ENCODE measurements at regions not wholly inside any gene's neighbourhood (a gene's known extent, or its start where the extent isn't known, plus 50 kb on each side); places are given as distances from the start of the nearest gene placed in this dataset.

DNA sequence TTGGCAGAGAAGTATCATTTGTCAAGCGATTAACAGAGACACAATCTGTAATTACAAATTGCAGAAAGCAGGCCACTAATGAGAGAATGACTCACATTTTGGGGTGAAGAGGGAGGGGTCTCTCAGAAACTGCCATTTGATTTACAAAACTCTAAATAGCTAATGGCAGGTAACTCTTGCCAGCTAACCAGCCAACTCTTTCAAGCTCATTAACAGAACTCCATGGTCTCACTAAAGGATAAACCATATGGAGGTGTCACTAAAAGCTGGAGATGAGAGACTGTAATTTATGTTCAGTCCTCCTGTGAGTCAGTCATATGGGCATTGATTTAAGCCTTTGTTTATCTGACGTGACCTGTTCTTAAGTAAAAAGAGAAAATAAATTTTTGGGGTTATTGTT, 336.4 kb downstream of the FOXG1 start:
- H3K27me3 Mint-ChIP-seq (ENCODE audit: low read depth) = no peaks in the 10 kb centered on the region
- no peaks in the 10 kb centered on the region for H3K4me1 Mint-ChIP-seq (ENCODE audit: low read depth)
- H3K4me3 Mint-ChIP-seq = no peak overlapping the region
- DNase-seq (no peak), ATAC-seq (replicated peaks in 1 of 2) (no peak)
- H3K27ac Mint-ChIP-seq = no peak overlapping the region
- peaks cover 8 to 9% of the 10 kb centered on the region in 2 donors for H3K9me3 Mint-ChIP-seq
- peaks cover 0 to 2% of the 10 kb centered on the region in 2 donors for H3K36me3 Mint-ChIP-seq (ENCODE audit: insufficient read depth in 2 of 2)

DNA sequence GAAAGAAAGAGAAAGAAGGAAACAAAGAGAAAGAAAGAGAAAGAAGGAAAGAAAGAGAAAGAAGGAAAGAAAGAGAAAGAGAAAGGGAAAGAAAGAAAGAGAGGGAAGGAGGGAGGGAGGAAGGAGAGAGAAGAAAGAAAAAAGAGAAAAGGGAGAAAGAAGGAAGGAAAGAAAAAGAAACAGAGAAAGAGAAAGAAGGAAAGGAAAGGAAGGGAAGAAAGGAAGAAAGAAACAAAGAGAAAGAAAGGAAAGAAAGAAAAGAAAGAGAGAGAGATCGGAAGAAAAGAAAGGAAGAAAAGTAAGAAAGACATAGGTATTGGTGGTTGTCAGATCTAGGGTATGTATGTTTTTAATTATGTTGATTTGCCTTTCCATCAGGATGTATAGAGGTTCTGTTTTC, 342.3 kb downstream of the FOXG1 start:
- H3K27me3 Mint-ChIP-seq (ENCODE audit: low read depth) = no peaks in the 10 kb centered on the region
- DNase-seq (no peak), ATAC-seq (replicated peaks in 1 of 2) (no peak)
- no peak overlapping the region for H3K27ac Mint-ChIP-seq
- H3K36me3 Mint-ChIP-seq (ENCODE audit: insufficient read depth in 2 of 2) = peaks cover 0 to 2% of the 10 kb centered on the region in 2 donors
- no peak overlapping the region for H3K4me3 Mint-ChIP-seq
- H3K9me3 Mint-ChIP-seq = peaks cover 9 to 17% of the 10 kb centered on the region in 2 donors
- no peaks in the 10 kb centered on the region for H3K4me1 Mint-ChIP-seq (ENCODE audit: low read depth)

DNA sequence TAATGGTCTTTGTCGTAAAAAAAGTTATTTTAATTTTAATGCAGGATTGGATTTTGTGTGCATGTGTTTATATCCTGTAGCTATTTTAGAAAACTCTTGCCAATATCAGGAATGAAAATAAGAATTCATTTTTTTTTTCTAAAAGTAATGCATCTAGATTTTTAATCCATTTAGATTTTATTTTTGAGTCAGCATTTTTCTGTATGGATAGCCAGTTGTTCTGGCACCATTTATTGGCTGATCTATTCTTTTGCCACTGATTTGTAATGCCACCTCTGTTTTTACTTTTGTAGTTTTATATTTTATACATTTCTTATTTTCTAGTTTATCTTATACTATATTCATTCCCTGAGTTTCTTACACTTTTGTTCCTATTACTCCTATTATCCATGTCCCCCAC, 343.0 kb downstream of the FOXG1 start:
- no peak for ATAC-seq (replicated peaks in 1 of 2)
- peaks cover 8 to 17% of the 10 kb centered on the region in 2 donors for H3K9me3 Mint-ChIP-seq

DNA sequence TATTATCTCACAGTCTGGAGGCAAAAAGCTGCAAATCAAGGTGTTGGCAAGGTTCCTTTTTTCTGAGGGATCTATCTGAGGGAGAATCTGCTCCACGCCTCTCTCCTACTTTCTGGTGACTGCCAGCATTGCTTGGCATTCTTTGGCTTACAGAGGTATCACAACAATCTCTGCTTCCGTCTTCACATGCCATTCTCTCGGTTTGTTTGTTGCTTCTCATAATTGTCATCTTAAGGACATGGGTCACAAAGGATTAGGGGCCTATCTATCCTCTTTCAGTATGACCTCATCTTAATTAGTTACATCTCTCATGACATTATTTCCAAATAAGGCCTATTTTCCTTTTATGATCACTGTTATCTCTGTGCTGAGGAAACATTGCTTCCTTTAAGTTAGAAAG, 345.0 kb downstream of the FOXG1 start:
- H3K9me3 Mint-ChIP-seq = peaks cover 5 to 13% of the 10 kb centered on the region in 2 donors
- H3K4me3 Mint-ChIP-seq = no peak overlapping the region
- no peak for DNase-seq
- no peak for ATAC-seq (replicated peaks in 1 of 2)
- peaks cover 0 to 2% of the 10 kb centered on the region in 2 donors for H3K36me3 Mint-ChIP-seq (ENCODE audit: insufficient read depth in 2 of 2)
- no peaks in the 10 kb centered on the region for H3K27me3 Mint-ChIP-seq (ENCODE audit: low read depth)
- no peaks in the 10 kb centered on the region for H3K4me1 Mint-ChIP-seq (ENCODE audit: low read depth)
- no peak overlapping the region for H3K27ac Mint-ChIP-seq

More for the DNA sequence above, 343.0 kb downstream of the FOXG1 start:
- H3K4me1 Mint-ChIP-seq (ENCODE audit: low read depth) = no peaks in the 10 kb centered on the region
- no peak for DNase-seq
- H3K4me3 Mint-ChIP-seq = no peak overlapping the region
- no peaks in the 10 kb centered on the region for H3K27me3 Mint-ChIP-seq (ENCODE audit: low read depth)
- H3K36me3 Mint-ChIP-seq (ENCODE audit: insufficient read depth in 2 of 2) = peaks cover 0 to 2% of the 10 kb centered on the region in 2 donors
- no peak overlapping the region for H3K27ac Mint-ChIP-seq

DNA sequence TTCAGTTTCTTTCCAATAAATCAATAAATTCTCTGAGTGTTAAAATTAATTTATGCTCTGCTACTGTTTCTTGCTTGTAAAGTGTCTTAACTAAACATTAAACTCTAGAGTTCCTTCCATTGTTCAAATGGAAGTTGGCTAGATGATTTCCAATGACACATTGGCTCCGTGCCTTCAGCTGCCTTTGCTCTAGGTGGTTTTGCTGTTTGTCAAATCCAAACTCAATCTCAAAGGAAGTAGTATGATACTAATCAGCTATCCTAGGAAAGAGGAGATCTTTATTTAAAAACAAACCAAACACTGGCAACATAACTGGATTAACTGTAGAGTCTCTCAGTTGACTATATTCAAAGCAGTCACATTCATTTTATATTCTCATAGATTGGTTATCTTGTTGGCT, 356.4 kb downstream of the FOXG1 start:
- ATAC-seq (replicated peaks in 1 of 2) (no peak), DNase-seq (no peak)
- Mint-ChIP-seq H3K4me1 (ENCODE audit: low read depth) (no peaks in the 10 kb centered on the region), H3K27me3 (ENCODE audit: low read depth) (no peaks in the 10 kb centered on the region), H3K9me3 (peaks cover 7 to 10% of the 10 kb centered on the region in 2 donors), H3K27ac (no peak overlapping the region), H3K4me3 (no peak overlapping the region), H3K36me3 (ENCODE audit: insufficient read depth in 2 of 2) (peaks cover 0 to 2% of the 10 kb centered on the region in 2 donors)

DNA sequence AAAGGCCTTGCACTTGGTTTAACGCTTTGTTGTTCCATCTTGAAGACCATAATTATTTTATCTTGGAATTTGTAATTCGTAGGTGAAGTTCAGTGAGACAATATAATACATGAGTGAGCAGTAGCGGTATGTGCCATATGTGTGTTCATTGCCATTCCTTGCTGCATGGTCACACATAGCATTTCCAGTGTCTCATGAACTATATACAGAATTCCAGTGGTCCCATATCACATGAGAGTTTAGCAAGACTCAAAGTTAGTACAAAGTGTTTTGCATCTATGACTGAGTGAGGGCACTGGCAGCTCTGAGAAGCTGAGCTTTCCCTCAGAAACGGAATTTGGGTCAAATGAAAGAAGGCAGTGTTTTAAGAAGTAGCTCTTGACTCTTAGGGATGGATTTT, 359.8 kb downstream of the FOXG1 start:
- Mint-ChIP-seq H3K9me3 (peaks cover 6 to 9% of the 10 kb centered on the region in 2 donors), H3K36me3 (ENCODE audit: insufficient read depth in 2 of 2) (no peaks in the 10 kb centered on the region), H3K4me3 (no peak overlapping the region), H3K27me3 (ENCODE audit: low read depth) (no peaks in the 10 kb centered on the region), H3K27ac (no peak overlapping the region), H3K4me1 (ENCODE audit: low read depth) (no peaks in the 10 kb centered on the region)
- DNase-seq = no peak
- no peak for ATAC-seq (replicated peaks in 1 of 2)

DNA sequence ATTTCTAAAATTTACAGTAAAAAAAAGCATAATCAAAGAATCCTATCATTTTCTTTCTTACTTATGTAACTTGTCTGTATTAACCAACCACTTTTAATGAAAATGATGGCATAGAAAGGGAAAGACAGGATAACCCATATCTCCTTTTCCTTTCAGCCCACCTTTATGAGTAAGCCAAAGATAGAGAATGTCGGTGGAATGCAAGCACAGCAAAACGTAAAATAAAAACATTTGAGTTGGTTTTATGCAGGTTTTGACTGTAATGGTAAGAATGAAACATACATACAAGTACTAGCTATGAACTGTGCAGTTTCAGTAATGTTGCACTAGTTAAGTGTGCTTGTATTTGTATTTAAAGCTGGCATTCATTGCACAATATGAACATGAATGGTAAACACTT, 360.3 kb downstream of the FOXG1 start:
- DNase-seq = no peak
- Mint-ChIP-seq H3K27me3 (ENCODE audit: low read depth) (no peaks in the 10 kb centered on the region), H3K9me3 (peaks cover 6 to 9% of the 10 kb centered on the region in 2 donors), H3K36me3 (ENCODE audit: insufficient read depth in 2 of 2) (no peaks in the 10 kb centered on the region), H3K4me3 (no peak overlapping the region), H3K4me1 (ENCODE audit: low read depth) (no peaks in the 10 kb centered on the region), H3K27ac (no peak overlapping the region)
- ATAC-seq (replicated peaks in 1 of 2) = no peak

DNA sequence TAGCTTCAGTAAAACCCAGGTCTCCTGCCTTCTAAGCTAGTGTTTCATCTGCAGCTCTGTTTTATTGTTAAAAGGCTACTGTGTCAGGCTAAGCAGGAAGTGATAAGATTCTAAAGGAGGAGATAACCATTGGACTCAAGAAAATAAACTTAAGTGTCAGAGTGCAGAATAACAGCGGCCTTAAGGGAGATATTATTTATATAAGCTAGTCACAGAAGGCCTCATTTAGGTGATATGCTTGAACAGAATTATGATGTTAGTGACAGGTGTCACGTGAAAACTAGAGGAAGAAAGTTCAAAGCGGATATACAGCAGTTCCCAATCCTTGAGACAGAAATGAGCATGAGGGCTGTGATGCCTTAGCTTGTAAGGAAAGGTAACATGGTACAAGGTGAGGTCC, 373.4 kb downstream of the FOXG1 start:
- no peak overlapping the region for H3K27ac Mint-ChIP-seq
- ATAC-seq (replicated peaks in 1 of 2) (no peak), DNase-seq (no peak)
- no peaks in the 10 kb centered on the region for H3K36me3 Mint-ChIP-seq (ENCODE audit: insufficient read depth in 2 of 2)
- H3K27me3 Mint-ChIP-seq (ENCODE audit: low read depth) = no peaks in the 10 kb centered on the region
- no peak overlapping the region for H3K4me3 Mint-ChIP-seq
- H3K9me3 Mint-ChIP-seq = peaks cover 4 to 5% of the 10 kb centered on the region in 2 donors
- no peaks in the 10 kb centered on the region for H3K4me1 Mint-ChIP-seq (ENCODE audit: low read depth)

DNA sequence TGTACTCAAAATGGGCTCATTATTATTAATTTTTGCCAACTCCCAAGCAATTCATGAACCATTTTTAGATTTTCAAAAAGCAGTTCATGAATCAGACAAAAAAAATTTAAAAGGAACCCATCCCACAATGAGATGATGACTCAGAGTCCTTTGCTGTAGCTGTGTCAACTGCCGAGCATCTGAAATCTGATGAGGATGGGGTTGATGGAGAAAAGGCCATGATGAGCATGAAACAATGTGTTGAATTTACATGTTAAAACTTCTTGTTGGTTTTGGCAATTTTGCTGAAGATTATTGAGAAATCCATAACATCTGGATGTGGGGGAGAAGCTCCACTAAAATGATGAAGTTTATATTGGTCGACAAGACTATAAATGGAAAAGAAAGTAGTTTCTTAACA, 378.0 kb downstream of the FOXG1 start:
- DNase-seq (no peak), ATAC-seq (replicated peaks in 1 of 2) (no peak)
- Mint-ChIP-seq H3K27ac (no peak overlapping the region), H3K4me3 (no peak overlapping the region), H3K27me3 (ENCODE audit: low read depth) (no peaks in the 10 kb centered on the region), H3K36me3 (ENCODE audit: insufficient read depth in 2 of 2) (no peaks in the 10 kb centered on the region), H3K9me3 (peaks cover 0 to 2% of the 10 kb centered on the region in 2 donors), H3K4me1 (ENCODE audit: low read depth) (no peaks in the 10 kb centered on the region)

DNA sequence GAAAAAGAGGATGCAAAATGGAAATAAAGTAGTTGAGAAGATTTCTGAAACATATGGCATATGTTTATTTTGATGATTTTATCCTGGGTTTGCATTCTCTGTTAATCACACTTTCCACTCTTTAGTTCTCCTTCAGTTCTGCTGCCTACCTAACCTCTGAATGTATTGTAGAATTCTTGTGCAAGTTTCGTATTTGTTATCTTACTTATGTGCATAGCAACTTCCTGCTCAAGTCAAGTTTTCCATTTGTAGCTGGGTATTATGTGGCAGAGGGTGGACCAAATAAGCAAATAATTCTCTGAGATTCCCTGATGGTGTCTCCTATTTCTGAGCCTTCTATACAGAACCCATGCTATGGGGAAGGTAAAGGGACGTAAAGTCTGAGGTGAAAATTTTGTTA, 381.6 kb downstream of the FOXG1 start:
- Mint-ChIP-seq H3K27ac (no peak overlapping the region), H3K4me1 (ENCODE audit: low read depth) (no peaks in the 10 kb centered on the region), H3K4me3 (no peak overlapping the region), H3K36me3 (ENCODE audit: insufficient read depth in 2 of 2) (peaks cover 0 to 2% of the 10 kb centered on the region in 2 donors), H3K27me3 (ENCODE audit: low read depth) (no peaks in the 10 kb centered on the region), H3K9me3 (peaks cover 8 to 11% of the 10 kb centered on the region in 2 donors)
- DNase-seq = no peak
- no peak for ATAC-seq (replicated peaks in 1 of 2)

DNA sequence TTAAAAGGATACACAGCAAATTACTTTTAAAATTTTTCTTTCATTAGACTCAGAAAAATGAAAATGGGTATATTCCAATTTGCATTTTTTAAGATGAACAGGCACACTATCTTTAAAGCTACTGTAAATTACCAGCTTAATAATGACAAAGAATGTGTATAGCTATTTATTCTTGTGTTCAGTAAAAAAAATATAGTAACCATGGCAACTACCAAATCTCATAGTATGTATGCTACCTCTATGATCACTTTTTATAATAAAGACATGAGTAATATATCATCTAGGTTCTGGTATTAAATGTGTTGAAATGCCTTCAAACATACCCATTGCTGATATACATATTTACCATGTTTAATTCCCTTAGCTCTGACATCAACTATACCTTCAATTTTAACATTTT, 383.2 kb downstream of the FOXG1 start:
- H3K9me3 Mint-ChIP-seq = peaks cover 10 to 11% of the 10 kb centered on the region in 2 donors
- no peak overlapping the region for H3K27ac Mint-ChIP-seq
- H3K27me3 Mint-ChIP-seq (ENCODE audit: low read depth) = no peaks in the 10 kb centered on the region
- H3K4me3 Mint-ChIP-seq = no peak overlapping the region
- no peak for ATAC-seq (replicated peaks in 1 of 2)
- no peak for DNase-seq
- H3K36me3 Mint-ChIP-seq (ENCODE audit: insufficient read depth in 2 of 2) = peaks cover 0 to 2% of the 10 kb centered on the region in 2 donors
- H3K4me1 Mint-ChIP-seq (ENCODE audit: low read depth) = no peaks in the 10 kb centered on the region

DNA sequence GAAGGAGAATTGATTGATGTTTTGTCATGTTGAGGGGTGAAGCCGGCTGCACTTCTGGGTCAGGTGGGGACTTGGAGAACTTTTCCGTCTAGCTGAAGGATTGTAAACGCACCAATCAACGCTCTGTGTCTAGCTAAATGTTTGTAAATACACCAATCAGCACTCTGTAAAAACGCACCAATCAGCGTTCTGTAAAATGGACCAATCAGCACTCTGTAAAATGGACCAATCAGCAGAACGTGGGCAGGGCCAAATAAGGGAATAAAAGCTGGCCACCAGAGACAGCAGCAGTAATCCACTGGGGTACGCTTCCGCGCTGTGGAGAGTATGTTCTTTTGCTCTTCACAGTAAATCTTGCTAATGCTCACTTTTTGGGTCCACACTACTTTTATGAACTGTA, 384.1 kb downstream of the FOXG1 start:
- ATAC-seq (replicated peaks in 1 of 2) (no peak), DNase-seq (no peak)
- peaks cover 10 to 13% of the 10 kb centered on the region in 2 donors for H3K9me3 Mint-ChIP-seq
- no peaks in the 10 kb centered on the region for H3K27me3 Mint-ChIP-seq (ENCODE audit: low read depth)
- H3K4me1 Mint-ChIP-seq (ENCODE audit: low read depth) = no peaks in the 10 kb centered on the region
- no peak overlapping the region for H3K4me3 Mint-ChIP-seq
- no peak overlapping the region for H3K27ac Mint-ChIP-seq
- H3K36me3 Mint-ChIP-seq (ENCODE audit: insufficient read depth in 2 of 2) = peaks cover 0 to 2% of the 10 kb centered on the region in 2 donors

DNA sequence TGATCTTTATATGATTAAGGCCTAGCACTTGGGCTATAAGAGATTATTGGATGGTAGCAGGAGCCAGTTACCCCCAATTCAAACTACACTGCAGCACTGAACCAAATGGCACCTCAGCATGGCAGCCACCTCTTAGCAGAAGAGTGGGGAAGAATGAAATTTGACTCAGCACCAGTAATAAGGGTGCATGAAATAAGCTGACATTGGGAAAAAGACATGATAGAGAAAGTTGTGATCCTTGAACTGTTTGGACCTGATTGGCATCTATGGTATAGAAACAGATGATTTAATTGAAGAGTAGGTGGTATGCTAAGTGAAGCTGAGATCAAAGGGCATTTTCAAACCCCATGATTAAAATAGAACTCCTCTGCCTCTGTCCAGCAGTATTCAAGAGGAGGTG, 389.5 kb downstream of the FOXG1 start:
- DNase-seq = no peak
- Mint-ChIP-seq H3K27me3 (ENCODE audit: low read depth) (no peaks in the 10 kb centered on the region), H3K9me3 (peaks cover 7 to 10% of the 10 kb centered on the region in 2 donors), H3K4me1 (ENCODE audit: low read depth) (no peaks in the 10 kb centered on the region), H3K27ac (no peak overlapping the region), H3K4me3 (no peak overlapping the region), H3K36me3 (ENCODE audit: insufficient read depth in 2 of 2) (peaks cover 0 to 2% of the 10 kb centered on the region in 2 donors)
- ATAC-seq (replicated peaks in 1 of 2) = no peak

DNA sequence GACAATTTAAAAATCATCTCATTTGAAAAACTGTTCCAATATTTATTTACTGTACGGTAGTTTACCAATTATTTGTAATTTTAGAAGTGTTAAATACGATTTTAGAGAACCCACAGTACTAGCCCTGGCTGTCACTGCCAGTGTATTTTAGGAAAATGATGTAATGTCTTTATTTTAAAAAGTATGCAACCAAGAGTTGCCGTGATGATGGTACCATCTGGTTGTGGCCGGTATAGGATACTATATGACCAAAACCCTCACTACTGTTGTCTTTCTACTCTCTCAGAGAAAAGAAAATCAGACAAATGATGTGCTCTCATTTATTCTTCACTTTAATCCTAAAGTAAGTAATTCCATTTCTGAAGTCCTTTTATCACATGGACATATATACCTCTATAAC, 395.0 kb downstream of the FOXG1 start:
- Mint-ChIP-seq H3K9me3 (peaks cover 1 to 3% of the 10 kb centered on the region in 2 donors), H3K36me3 (ENCODE audit: insufficient read depth in 2 of 2) (no peaks in the 10 kb centered on the region), H3K4me1 (ENCODE audit: low read depth) (no peaks in the 10 kb centered on the region), H3K27me3 (ENCODE audit: low read depth) (no peaks in the 10 kb centered on the region), H3K4me3 (no peak overlapping the region), H3K27ac (no peak overlapping the region)
- ATAC-seq (replicated peaks in 1 of 2) (no peak), DNase-seq (no peak)
